B cell (primary cell): ENCODE measurements at regions not wholly inside any gene's neighbourhood (a gene's known extent, or its start where the extent isn't known, plus 50 kb on each side); places are given as distances from the start of the nearest gene placed in this dataset.

Source experiments
- CTCF ChIP-seq: fragments of 200-600 bp; IDR thresholded peaks from one replicate; pipeline ENCODE4 v1.8.0; 2022; ENCODE audit warnings: antibody characterized with exemption, mild to moderate bottlenecking
- EZH2 ChIP-seq: IDR thresholded peaks from 2 replicates; pipeline ENCODE4 v1.6.1; 2012; ENCODE audit warnings: borderline replicate concordance, low read depth, mild to moderate bottlenecking, moderate library complexity, low read length; ENCODE audit not compliant: insufficient read depth, poor library complexity, severe bottlenecking

- no peak for TF ChIP-seq CTCF
- TF ChIP-seq EZH2, result no peak
Observed at GRCh38 chr6:44697327-44697726, 309.8 kb downstream of the CDC5L start.
